DLD1 (cell line): ENCODE measurements at regions not wholly inside any gene's neighbourhood (a gene's known extent, or its start where the extent isn't known, plus 50 kb on each side); places are given as distances from the start of the nearest gene placed in this dataset.

Source experiments
- in situ Hi-C: cut with HindIII; loops from 2 replicates; pipeline ENCODE4 v1.10.0; 2017; ENCODE audit warnings: low sequenced_read_pairs

GRCh38 chr5:152274224-152274623, 130.9 kb downstream of the NMUR2 start:
- in situ Hi-C loops: no loop called here

GRCh38 chr5:152271420-152271819, 133.7 kb downstream of the NMUR2 start:
- in situ Hi-C loops: no loop called here

GRCh38 chr5:152270096-152270495, 135.0 kb downstream of the NMUR2 start:
- in situ Hi-C loops: no loop called here

GRCh38 chr5:152269533-152269932, 135.5 kb downstream of the NMUR2 start:
- in situ Hi-C loops: no loop called here

GRCh38 chr5:152264645-152265254, 140.3 kb downstream of the NMUR2 start:
- in situ Hi-C loops: no loop called here

GRCh38 chr5:152262667-152263066, 142.4 kb downstream of the NMUR2 start:
- in situ Hi-C loops: no loop called here

- in situ Hi-C loops: no loop called here
Observed at GRCh38 chr5:152260940-152261339, 144.1 kb downstream of the NMUR2 start.

GRCh38 chr5:152259702-152260101, 145.4 kb downstream of the NMUR2 start:
- in situ Hi-C loops: no loop called here

GRCh38 chr5:152256580-152256979, 148.5 kb downstream of the NMUR2 start:
- in situ Hi-C loops: no loop called here

GRCh38 chr5:152255411-152255810, 149.7 kb downstream of the NMUR2 start:
- in situ Hi-C loops: no loop called here

GRCh38 chr5:152247850-152248385, 157.2 kb downstream of the NMUR2 start:
- in situ Hi-C loops: no loop called here

- in situ Hi-C loops: no loop called here
Observed at GRCh38 chr5:152246401-152246800, 158.7 kb downstream of the NMUR2 start.

GRCh38 chr5:152237531-152237930, 167.5 kb downstream of the NMUR2 start:
- in situ Hi-C loops: no loop called here

GRCh38 chr5:152226191-152226590, 178.9 kb downstream of the NMUR2 start:
- in situ Hi-C loops: no loop called here

- in situ Hi-C loops: no loop called here
Observed at GRCh38 chr5:152221721-152222629, 183.1 kb downstream of the NMUR2 start.

- in situ Hi-C loops: no loop called here
Observed at GRCh38 chr5:152218694-152219093, 186.4 kb downstream of the NMUR2 start.

- in situ Hi-C loops: no loop called here
Observed at GRCh38 chr5:152205804-152206203, 199.3 kb downstream of the NMUR2 start.

GRCh38 chr5:152202321-152202720, 202.8 kb downstream of the NMUR2 start:
- in situ Hi-C loops: no loop called here

- in situ Hi-C loops: no loop called here
Observed at GRCh38 chr5:152193391-152194107, 211.5 kb downstream of the NMUR2 start.

GRCh38 chr5:152188251-152188650, 216.8 kb downstream of the NMUR2 start:
- in situ Hi-C loops: no loop called here

- in situ Hi-C loops: no loop called here
Observed at GRCh38 chr5:152187668-152188067, 217.4 kb downstream of the NMUR2 start.
